ENCODE measurements at regions not wholly inside any gene's neighbourhood (a gene's known extent, or its start where the extent isn't known, plus 50 kb on each side); places are given as distances from the start of the nearest gene placed in this dataset.

DNA sequence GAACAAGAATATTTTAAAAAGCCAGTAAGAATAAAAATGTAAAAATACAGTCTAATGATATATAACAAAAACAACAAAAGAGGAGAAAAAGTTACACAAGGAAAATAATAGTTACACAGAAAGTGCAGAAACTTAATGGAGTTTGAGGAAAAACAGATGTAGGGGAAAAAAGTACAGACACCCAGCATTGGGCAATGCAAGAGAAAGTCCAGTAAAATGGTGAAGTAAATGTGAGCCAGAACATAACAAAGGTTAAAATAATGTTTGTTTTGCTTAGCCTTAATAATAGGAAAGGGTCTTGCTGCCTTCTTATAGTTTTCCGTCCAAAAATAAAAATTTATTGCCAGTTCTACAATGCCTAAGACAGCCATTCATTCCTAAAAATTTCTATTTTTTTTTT is 364.2 kb downstream of the NNT start:
- no peak for TF ChIP-seq CEBPB (tag; IDR thresholded peaks at IDR 0.05)
- TF ChIP-seq MTA2 (IDR thresholded peaks at IDR 0.05; ENCODE audit: low read depth): no peak
- no peak for TF ChIP-seq SIN3A (IDR thresholded peaks at IDR 0.05; ENCODE audit: borderline replicate concordance in 2 of 2, control insufficient read depth in 1 of 2, low read depth in 2 of 2, low read length in 2 of 2)
- TF ChIP-seq MXI1 (IDR thresholded peaks at IDR 0.05; ENCODE audit: low read depth, low read length): no peak
- TF ChIP-seq, protein P1, sequence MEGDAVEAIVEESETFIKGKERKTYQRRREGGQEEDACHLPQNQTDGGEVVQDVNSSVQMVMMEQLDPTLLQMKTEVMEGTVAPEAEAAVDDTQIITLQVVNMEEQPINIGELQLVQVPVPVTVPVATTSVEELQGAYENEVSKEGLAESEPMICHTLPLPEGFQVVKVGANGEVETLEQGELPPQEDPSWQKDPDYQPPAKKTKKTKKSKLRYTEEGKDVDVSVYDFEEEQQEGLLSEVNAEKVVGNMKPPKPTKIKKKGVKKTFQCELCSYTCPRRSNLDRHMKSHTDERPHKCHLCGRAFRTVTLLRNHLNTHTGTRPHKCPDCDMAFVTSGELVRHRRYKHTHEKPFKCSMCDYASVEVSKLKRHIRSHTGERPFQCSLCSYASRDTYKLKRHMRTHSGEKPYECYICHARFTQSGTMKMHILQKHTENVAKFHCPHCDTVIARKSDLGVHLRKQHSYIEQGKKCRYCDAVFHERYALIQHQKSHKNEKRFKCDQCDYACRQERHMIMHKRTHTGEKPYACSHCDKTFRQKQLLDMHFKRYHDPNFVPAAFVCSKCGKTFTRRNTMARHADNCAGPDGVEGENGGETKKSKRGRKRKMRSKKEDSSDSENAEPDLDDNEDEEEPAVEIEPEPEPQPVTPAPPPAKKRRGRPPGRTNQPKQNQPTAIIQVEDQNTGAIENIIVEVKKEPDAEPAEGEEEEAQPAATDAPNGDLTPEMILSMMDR (IDR thresholded peaks at IDR 0.05 in 2 of 3, conservative IDR thresholded peaks at IDR 0.05 in 1 of 3; ENCODE audit: insufficient read depth in 2 of 3, low read depth in 1 of 3, low read length in 3 of 3): no peak
- TF ChIP-seq CBX3 (IDR thresholded peaks at IDR 0.05; ENCODE audit: borderline replicate concordance in 1 of 2, low read length in 2 of 2): no peak
- no peak for TF ChIP-seq MEF2D (tag; conservative IDR thresholded peaks at IDR 0.05; ENCODE audit: low read depth)
- no peak for TF ChIP-seq ZNF316 (IDR thresholded peaks at IDR 0.05)
- TF ChIP-seq ZBTB8A (IDR thresholded peaks at IDR 0.05; ENCODE audit: partially characterized antibody): no peak
- TF ChIP-seq CHD2 (IDR thresholded peaks at IDR 0.05; ENCODE audit: low read depth, low read length): no peak
- TF ChIP-seq ZNF274 (IDR thresholded peaks at IDR 0.05; ENCODE audit: borderline replicate concordance, low read depth, low read length): no peak
